GM18520 (cell line): ENCODE measurements at regions not wholly inside any gene's neighbourhood (a gene's known extent, or its start where the extent isn't known, plus 50 kb on each side); places are given as distances from the start of the nearest gene placed in this dataset.

Source experiments
- ATAC-seq: cut with Tn5 transposase; IDR thresholded peaks from one replicate; pipeline ENCODE4 v1.9.1; 2021; ENCODE audit not compliant: unreplicated experiment

- no peak for ATAC-seq
Observed at GRCh38 chr3:178072391-178073305, 463.6 kb upstream of the KCNMB2 start.

DNA sequence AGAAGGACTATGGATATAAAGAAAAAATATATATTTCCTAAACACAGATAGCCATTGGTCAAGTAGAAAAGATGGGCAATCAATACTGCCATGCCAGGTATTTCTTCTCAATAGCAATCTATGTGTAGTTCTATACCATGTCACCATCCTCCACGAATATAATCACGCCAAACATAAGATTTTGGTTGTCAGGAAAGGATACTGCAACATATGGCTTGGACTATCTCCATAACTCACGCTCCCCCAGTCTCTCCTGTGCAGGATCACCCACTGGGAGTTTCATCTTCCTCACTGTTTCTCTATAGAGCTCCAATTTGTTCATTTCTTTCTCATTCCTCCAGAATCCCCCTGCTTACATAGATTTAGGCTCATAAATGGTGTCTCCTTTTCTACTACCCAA, 462.9 kb upstream of the KCNMB2 start:
- no peak for ATAC-seq

DNA sequence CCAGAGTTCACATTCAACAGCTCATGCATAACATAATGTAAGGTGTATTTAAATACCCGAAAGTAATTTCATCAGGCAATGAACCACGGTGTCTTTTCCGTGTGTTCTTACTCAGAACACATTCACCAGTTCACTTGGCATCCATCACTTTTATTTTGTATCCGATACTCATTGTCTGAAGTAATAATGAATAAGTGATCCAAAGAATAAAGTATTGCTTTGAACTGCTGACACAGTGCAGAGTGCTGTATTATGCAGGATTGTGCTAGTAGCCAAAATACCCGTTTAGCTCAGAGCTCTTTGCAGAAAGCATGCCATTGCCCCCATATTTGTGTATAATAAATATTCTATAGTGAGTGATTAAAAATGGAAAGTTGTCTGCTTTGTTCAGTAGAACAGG, 460.9 kb upstream of the KCNMB2 start:
- ATAC-seq: no peak

- no peak for ATAC-seq
Observed at GRCh38 chr3:178078953-178079352, 457.3 kb upstream of the KCNMB2 start.

GRCh38 chr3:178079966-178080365, 456.3 kb upstream of the KCNMB2 start:
- no peak for ATAC-seq

- no peak for ATAC-seq
Observed at GRCh38 chr3:178082326-178082906, 453.8 kb upstream of the KCNMB2 start.

GRCh38 chr3:178083906-178084866, 452.1 kb upstream of the KCNMB2 start:
- no peak for ATAC-seq

- ATAC-seq: no peak
Observed at GRCh38 chr3:178084938-178085816, 451.1 kb upstream of the KCNMB2 start.

GRCh38 chr3:178085817-178086123, 450.5 kb upstream of the KCNMB2 start:
- ATAC-seq: no peak

GRCh38 chr3:178086144-178086825, 450.0 kb upstream of the KCNMB2 start:
- ATAC-seq: no peak

- ATAC-seq: no peak
Observed at GRCh38 chr3:178087376-178087775, 448.9 kb upstream of the KCNMB2 start.

GRCh38 chr3:178088963-178089362, 447.3 kb upstream of the KCNMB2 start:
- no peak for ATAC-seq

- ATAC-seq: no peak
Observed at GRCh38 chr3:178090899-178091298, 445.3 kb upstream of the KCNMB2 start.

DNA sequence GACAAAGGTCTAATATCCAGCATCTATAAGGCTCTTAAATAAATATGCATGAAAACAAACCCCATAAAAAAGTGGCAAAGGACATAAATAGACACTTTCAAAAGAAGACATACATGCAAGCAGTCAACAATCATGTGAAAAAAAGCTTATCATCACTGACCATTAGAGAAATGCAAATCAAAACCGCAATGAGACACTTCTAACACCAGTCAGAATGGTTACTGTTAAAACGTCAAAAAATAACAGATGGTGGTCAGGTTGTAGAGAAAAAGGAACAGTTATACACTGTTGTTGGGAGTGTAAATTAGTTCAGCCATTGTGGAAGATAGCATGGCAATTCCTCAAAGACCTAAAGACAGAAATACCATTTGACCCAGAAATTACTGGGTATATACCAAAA, 440.7 kb upstream of the KCNMB2 start:
- ATAC-seq: peak; percentile 90

GRCh38 chr3:178096955-178097354, 439.3 kb upstream of the KCNMB2 start:
- ATAC-seq: no peak

GRCh38 chr3:178097576-178097975, 438.7 kb upstream of the KCNMB2 start:
- no peak for ATAC-seq

GRCh38 chr3:178099274-178099673, 437.0 kb upstream of the KCNMB2 start:
- ATAC-seq: no peak

GRCh38 chr3:178099862-178100261, 436.4 kb upstream of the KCNMB2 start:
- no peak for ATAC-seq

GRCh38 chr3:178100908-178101307, 435.3 kb upstream of the KCNMB2 start:
- no peak for ATAC-seq

- ATAC-seq: no peak
Observed at GRCh38 chr3:178103140-178103539, 433.1 kb upstream of the KCNMB2 start.
